ENCODE measurements at regions not wholly inside any gene's neighbourhood (a gene's known extent, or its start where the extent isn't known, plus 50 kb on each side); places are given as distances from the start of the nearest gene placed in this dataset.

DNA sequence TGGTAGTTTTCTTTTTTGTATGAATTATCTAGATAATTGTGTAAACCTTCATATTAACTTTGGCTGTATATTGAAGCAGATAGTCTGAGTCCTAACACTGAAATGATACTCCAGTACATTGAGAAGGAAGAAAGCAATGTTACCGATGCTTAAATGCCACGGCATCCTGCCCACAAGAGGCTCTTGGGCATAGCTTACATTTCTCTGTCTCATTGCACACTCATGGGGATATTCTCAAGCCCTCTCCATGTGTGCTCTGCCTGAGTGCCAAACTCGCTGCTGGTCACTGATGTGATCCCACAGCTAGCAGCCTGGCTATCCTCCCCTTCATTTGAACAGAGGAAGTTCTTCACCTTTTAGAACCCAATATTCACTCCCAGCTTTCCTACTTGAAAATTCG is 179.4 kb downstream of the TGFB2 start:
- CTCF ChIA-PET (ENCODE audit: low intra/inter-chr PET ratio) = no interaction called here
- no peaks in the 10 kb centered on the region for H3K36me3 ChIP-seq (ENCODE audit: control insufficient read depth, insufficient read depth, low read length)
- POLR2A ChIA-PET = no interaction called here
- H2AFZ ChIP-seq (ENCODE audit: low read depth, low read length) = no peak overlapping the region
- no TSS peak for BruUV-seq (replicated peaks)
- no peaks in the 10 kb centered on the region for H3K79me2 ChIP-seq (ENCODE audit: control insufficient read depth, insufficient read depth, low read length)
- no peak overlapping the region for H3K4me3 ChIP-seq
- intact Hi-C loops (cut with micrococcal nuclease) (no loop called here), in situ Hi-C loops (cut with MboI) (no loop called here)
- FAIRE-seq (no peak), DNase-seq (ENCODE audit: extremely low read depth in 1 of 4, low spot score in 3 of 4) (no peak), ATAC-seq (no peak)
- no peak overlapping the region for H3K4me2 ChIP-seq (ENCODE audit: insufficient read depth, low read length)
- H3K9me1 ChIP-seq (ENCODE audit: control insufficient read depth, insufficient read depth, low read length) = no peaks in the 10 kb centered on the region
- no peaks in the 10 kb centered on the region for H3K4me1 ChIP-seq (replicated peaks in 1 of 2; ENCODE audit: control insufficient read depth in 2 of 2, insufficient read depth in 2 of 2, low read length in 2 of 2)
- H3K9ac ChIP-seq (ENCODE audit: insufficient read depth in 1 of 2, low read depth in 2 of 2, low read length in 2 of 2) = no peak overlapping the region
- H3K27ac ChIP-seq (ENCODE audit: extremely low read depth, low read depth, low read length) = no peak overlapping the region
- H4K20me1 ChIP-seq (replicated peaks; ENCODE audit: control insufficient read depth, insufficient read depth, low read length) = no peaks in the 10 kb centered on the region
- WGBS (ENCODE audit: insufficient coverage, low coverage, missing lambda C conversion rate) = 0% methylated on average over 4 of the region's 4 CpGs
- H3K9me3 ChIP-seq (replicated peaks; ENCODE audit: control insufficient read depth, insufficient read depth, low read depth, low read length) = no peaks in the 10 kb centered on the region
- H3K27me3 ChIP-seq (ENCODE audit: control insufficient read depth in 2 of 2, insufficient read depth in 2 of 2, low read length in 2 of 2) = peaks cover 0 to 3% of the 10 kb centered on the region in 2 experiments; a peak in 1 of 5 replicates
- TF ChIP-seq MGA (IDR thresholded peaks at IDR 0.05) (no peak), EGR1 (conservative IDR thresholded peaks at IDR 0.05) (no peak), TSC22D4 (tag; IDR thresholded peaks at IDR 0.05) (no peak), ZNF239 (CRISPR knock-in tag; IDR thresholded peaks at IDR 0.05) (no peak), UBTF (IDR thresholded peaks at IDR 0.05; ENCODE audit: borderline replicate concordance in 1 of 2, low read depth in 2 of 2, low read length in 2 of 2) (no peak), KAT2B (IDR thresholded peaks at IDR 0.05; ENCODE audit: low read depth, low read length) (no peak), FOXP4 (CRISPR knock-in tag; IDR thresholded peaks at IDR 0.05; ENCODE audit: borderline replicate concordance) (no peak)
